AG04449 (cell line): ENCODE measurements at regions not wholly inside any gene's neighbourhood (a gene's known extent, or its start where the extent isn't known, plus 50 kb on each side); places are given as distances from the start of the nearest gene placed in this dataset.

Experiments
- CTCF ChIA-PET: fragments of 350-600 bp; formaldehyde crosslinking; extraction: SDS; loops from one replicate; lab custom pipeline; 2021; ENCODE audit warnings: antibody characterized with exemption; lab: Yijun Ruan, JAX
- POLR2A ChIA-PET: fragments of 400-600, 350-600 bp; formaldehyde crosslinking; extraction: SDS; loops from one replicate; lab custom pipeline; 2020; ENCODE audit warnings: antibody characterized with exemption, inconsistent platforms; lab: Yijun Ruan, JAX
- DNase-seq: peaks from one replicate; pipeline ENCODE4 v3.0.0-alpha.2; 2010; ENCODE audit warnings: low read depth, low spot score
- H3K4me3 ChIP-seq: 2 replicates; pipeline ENCODE4 v1.5.1; 2011; ENCODE audit warnings: low read depth, mild to moderate bottlenecking, control low read depth, low read length
- TF ChIP-seq, protein P1 (sequence below): IDR thresholded peaks from one replicate; pipeline ENCODE4 v1.5.1; 2011; ENCODE audit warnings: mild to moderate bottlenecking, moderate library complexity, low read length, control low read depth, inconsistent platforms; ENCODE audit not compliant: insufficient read depth; ENCODE audit errors: missing control alignments

DNA sequence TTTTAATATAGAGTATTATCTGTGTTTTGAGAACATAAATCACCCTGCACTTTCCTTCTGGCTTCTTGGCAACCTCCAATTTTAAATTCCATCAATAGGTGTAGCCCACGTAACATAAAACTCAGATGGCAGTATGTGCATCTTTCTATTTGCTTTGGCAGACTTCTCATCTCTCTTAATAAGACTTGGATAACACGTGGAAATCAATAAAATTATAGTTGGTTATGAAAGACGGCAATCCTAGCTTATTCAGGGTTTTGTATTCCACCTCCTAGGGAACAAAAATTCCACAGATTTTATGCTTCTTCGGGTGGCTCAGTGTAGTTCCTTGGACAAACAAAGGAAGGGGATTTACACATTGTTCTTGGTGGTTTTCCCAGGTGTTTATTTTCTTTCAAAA lies 299.3 kb downstream of the RND3 start:
- TF ChIP-seq, protein P1, sequence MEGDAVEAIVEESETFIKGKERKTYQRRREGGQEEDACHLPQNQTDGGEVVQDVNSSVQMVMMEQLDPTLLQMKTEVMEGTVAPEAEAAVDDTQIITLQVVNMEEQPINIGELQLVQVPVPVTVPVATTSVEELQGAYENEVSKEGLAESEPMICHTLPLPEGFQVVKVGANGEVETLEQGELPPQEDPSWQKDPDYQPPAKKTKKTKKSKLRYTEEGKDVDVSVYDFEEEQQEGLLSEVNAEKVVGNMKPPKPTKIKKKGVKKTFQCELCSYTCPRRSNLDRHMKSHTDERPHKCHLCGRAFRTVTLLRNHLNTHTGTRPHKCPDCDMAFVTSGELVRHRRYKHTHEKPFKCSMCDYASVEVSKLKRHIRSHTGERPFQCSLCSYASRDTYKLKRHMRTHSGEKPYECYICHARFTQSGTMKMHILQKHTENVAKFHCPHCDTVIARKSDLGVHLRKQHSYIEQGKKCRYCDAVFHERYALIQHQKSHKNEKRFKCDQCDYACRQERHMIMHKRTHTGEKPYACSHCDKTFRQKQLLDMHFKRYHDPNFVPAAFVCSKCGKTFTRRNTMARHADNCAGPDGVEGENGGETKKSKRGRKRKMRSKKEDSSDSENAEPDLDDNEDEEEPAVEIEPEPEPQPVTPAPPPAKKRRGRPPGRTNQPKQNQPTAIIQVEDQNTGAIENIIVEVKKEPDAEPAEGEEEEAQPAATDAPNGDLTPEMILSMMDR, result no peak
- H3K4me3 ChIP-seq, result no peak overlapping the region
- ChIA-PET POLR2A (no interaction called here), CTCF (interaction anchor here (0.8 kb wide), 1 partner anchor 277 kb away, joined by 3 read pairs; no protein-coding TSS in a partner anchor)
- no peak for DNase-seq

DNA sequence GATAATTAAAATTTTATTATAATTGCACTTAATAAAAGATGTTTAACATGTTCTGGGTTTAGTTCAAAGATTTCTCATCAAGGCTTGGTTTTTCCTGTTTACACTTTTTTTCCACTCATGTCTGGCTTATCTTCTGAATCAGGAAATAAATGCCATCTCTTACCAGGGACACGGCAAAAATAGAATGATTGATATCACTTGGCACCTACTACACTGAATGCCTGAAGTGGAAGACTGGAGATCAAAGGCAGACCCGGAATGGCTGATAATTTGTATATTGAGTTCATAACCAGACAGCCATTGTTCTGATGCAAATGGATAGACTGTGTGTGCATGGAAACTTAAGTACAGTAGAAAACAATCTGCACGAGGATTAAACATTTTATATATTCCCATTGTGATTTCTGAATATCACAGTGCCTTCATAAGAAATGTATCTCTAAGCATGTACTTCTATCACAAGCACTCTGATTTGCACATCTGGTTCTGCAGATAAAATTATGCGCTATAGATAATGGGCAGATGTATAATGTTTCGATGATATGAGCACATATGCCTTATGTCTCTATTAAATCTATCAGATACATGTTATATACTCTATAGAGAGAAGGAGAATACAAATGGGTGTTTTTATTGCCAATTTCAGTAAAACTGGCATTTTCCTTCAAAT lies 304.8 kb downstream of the RND3 start:
- TF ChIP-seq, protein P1, result no peak
- POLR2A ChIA-PET, result no interaction called here
- H3K4me3 ChIP-seq, result no peak overlapping the region
- CTCF ChIA-PET, result no interaction called here
- DNase-seq, result no peak

DNA sequence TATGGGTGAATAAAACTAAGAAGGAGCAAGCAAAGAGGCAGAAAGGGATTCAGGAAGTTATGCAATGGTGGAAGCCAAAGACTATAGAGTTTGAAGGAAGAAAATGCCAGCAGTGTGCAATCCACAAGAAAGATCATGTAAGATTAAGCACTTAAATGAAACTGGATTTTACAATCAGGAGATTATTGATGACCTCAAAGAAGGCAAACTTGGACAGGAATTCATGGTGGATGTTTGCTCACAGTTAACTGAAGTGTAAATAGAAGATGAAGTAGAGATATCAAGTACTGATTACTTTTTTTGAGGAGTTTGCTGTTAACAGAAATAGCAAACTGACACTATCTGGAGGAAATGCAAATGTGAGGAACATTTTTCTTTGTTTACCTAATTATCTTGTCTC lies 308.9 kb downstream of the RND3 start:
- H3K4me3 ChIP-seq, result no peak overlapping the region
- ChIA-PET POLR2A (no interaction called here), CTCF (no interaction called here)
- TF ChIP-seq, protein P1, result no peak
- no peak for DNase-seq

DNA sequence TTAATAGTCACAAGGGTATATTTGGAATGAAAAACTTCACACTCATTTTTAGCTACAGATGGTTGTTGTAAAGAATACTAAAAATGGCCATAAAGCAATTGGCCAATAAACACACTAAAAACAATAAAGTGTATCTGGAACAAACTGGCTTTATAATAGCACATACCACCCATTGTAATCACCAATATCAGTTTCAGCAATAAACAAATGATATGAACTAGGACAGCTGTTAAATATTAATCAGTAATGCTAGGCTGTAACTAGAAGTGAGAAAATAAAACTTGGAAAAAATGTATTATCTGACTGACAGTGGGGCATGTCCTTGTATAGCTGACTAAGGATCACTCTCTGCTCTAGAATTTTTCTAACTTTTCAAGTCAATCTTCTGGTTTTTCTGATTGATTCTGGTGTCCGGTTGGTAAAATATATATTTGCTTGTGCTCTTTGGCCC lies 312.5 kb downstream of the RND3 start:
- no peak for DNase-seq
- H3K4me3 ChIP-seq, result no peak overlapping the region
- ChIA-PET CTCF (interaction anchor here (1.0 kb wide), 1 partner anchor 877 kb away, joined by 3 read pairs; no protein-coding TSS in a partner anchor), POLR2A (no interaction called here)
- TF ChIP-seq, protein P1, result no peak

DNA sequence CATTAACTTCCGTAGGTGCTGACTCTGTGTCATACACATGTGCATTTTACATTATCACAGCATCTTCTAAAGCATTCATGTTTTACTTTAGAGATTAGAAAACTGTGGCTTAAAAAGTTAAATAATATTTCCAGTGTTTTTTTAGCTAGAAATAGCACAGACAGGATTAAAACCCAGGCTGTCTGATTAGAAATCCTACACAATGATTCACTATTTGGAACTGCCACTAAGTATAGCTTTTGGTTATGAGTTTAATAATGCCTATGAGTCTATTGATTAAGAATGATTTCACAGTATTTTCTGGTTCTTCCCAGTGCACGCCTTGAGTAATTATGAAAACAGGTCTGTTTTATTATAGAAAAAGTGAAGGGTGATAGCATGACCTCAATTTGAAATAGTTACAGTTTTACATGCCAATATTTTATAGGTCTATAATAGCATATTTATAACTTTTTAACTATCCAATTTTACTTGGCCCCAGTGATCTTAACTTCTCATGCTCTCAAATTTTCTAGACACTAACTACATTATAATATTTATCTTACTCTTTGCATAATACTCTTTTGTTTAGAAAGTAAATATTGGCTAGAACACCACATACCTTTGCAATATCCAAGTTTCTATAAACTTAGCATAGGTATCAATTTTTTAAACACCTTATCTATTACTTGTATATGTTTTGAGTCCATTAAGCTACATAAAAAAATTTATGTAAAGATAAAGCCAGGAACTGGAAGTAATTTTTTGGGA lies 313.2 kb downstream of the RND3 start:
- no peak overlapping the region for H3K4me3 ChIP-seq
- POLR2A ChIA-PET, result no interaction called here
- TF ChIP-seq, protein P1, result no peak
- no peak for DNase-seq
- CTCF ChIA-PET, result interaction anchor here (1.0 kb wide), 1 partner anchor 877 kb away, joined by 3 read pairs; no protein-coding TSS in a partner anchor

DNA sequence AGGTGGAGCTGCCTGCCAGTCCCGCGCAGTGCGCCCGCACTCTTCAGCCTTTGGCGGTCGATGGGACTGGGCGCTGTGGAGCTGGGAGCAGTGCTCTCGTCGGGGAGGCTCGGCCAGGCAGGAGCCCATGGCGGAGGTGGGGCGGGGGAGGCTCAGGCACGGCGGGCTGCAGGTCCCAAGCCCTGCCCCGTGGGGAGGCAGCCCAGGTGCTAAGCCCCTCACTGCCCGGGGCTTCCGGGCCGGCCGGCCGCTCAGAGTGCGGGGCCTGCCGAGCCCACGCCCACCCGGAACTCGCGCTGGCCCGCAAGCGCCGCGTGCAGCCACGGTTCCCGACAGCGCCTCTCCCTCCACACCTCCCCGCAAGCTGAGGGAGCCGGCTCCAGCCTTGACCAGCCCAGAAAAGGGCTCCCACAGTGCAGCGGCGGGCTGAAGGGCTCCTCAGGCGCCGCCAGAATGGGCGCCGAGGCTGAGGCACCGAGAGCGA lies 316.4 kb downstream of the RND3 start:
- H3K4me3 ChIP-seq, result no peak overlapping the region
- ChIA-PET CTCF (no interaction called here), POLR2A (no interaction called here)
- TF ChIP-seq, protein P1, result no peak
- no peak for DNase-seq
